ENCODE measurements at regions not wholly inside any gene's neighbourhood (a gene's known extent, or its start where the extent isn't known, plus 50 kb on each side); places are given as distances from the start of the nearest gene placed in this dataset.

GRCh38 chr18:2212598-2213205 lies 358.6 kb downstream of the METTL4 start:
- H3K4me3 ChIP-seq (ENCODE audit: low read depth in 1 of 3, low read length in 3 of 3), result no peak overlapping the region
- no peak for TF ChIP-seq RXRA (IDR thresholded peaks at IDR 0.05)
- TF ChIP-seq ATF3 (IDR thresholded peaks at IDR 0.05), result no peak
- no peak for TF ChIP-seq RAD21 (IDR thresholded peaks at IDR 0.05)
- TF ChIP-seq NR2F2 (IDR thresholded peaks at IDR 0.05), result no peak
- TF ChIP-seq FOXA2 (IDR thresholded peaks at IDR 0.05), result no peak
- TF ChIP-seq YY1 (IDR thresholded peaks at IDR 0.05), result no peak
- no peak for TF ChIP-seq REST (IDR thresholded peaks at IDR 0.05)
- TF ChIP-seq JUND (IDR thresholded peaks at IDR 0.05), result no peak
- TF ChIP-seq SP1 (IDR thresholded peaks at IDR 0.05), result no peak
- H3K9ac ChIP-seq (ENCODE audit: low read depth in 1 of 2, low read length in 2 of 2), result no peak overlapping the region
- H3K4me1 ChIP-seq (ENCODE audit: control insufficient read depth in 4 of 4, insufficient read depth in 4 of 4, low read length in 3 of 4), result no peaks in the 10 kb centered on the region
- H3K27ac ChIP-seq (ENCODE audit: low read depth in 1 of 2, low read length in 2 of 2), result no peak overlapping the region
- 94% methylated on average over 1 of the region's 1 CpG for WGBS
- H3K36me3 ChIP-seq (ENCODE audit: control insufficient read depth in 4 of 4, insufficient read depth in 3 of 4, low read depth in 1 of 4, low read length in 3 of 4), result no peaks in the 10 kb centered on the region
- H3K9me3 ChIP-seq (ENCODE audit: control insufficient read depth in 4 of 4, low read length in 3 of 4), result peaks cover 0 to 2% (median 0%) of the 10 kb centered on the region in 4 donors
- no peak for DNase-seq (ENCODE audit: low spot score)
- no peaks in the 10 kb centered on the region for H3K27me3 ChIP-seq (ENCODE audit: control insufficient read depth in 4 of 4, insufficient read depth in 4 of 4, low read length in 3 of 4)

- Histone ChIP-seq H3K27ac (ENCODE audit: low read depth in 1 of 2, low read length in 2 of 2) (no peak overlapping the region), H3K9ac (ENCODE audit: low read depth in 1 of 2, low read length in 2 of 2) (no peak overlapping the region), H3K27me3 (ENCODE audit: control insufficient read depth in 4 of 4, insufficient read depth in 4 of 4, low read length in 3 of 4) (no peaks in the 10 kb centered on the region), H3K36me3 (ENCODE audit: control insufficient read depth in 4 of 4, insufficient read depth in 3 of 4, low read depth in 1 of 4, low read length in 3 of 4) (no peaks in the 10 kb centered on the region), H3K4me3 (ENCODE audit: low read depth in 1 of 3, low read length in 3 of 3) (no peak overlapping the region), H3K9me3 (ENCODE audit: control insufficient read depth in 4 of 4, low read length in 3 of 4) (peaks cover 0 to 2% (median 0%) of the 10 kb centered on the region in 4 donors), H3K4me1 (ENCODE audit: control insufficient read depth in 4 of 4, insufficient read depth in 4 of 4, low read length in 3 of 4) (no peaks in the 10 kb centered on the region)
- 93% methylated on average over 2 of the region's 2 CpGs for WGBS
- no peak for TF ChIP-seq TAF1 (conservative IDR thresholded peaks at IDR 0.05)
- TF ChIP-seq ZBTB33 (IDR thresholded peaks at IDR 0.05), result no peak
- TF ChIP-seq HNF4A (conservative IDR thresholded peaks at IDR 0.05), result no peak
- no peak for TF ChIP-seq GABPA (IDR thresholded peaks at IDR 0.05 in 1 of 2, conservative IDR thresholded peaks at IDR 0.05 in 1 of 2)
- no peak for TF ChIP-seq REST (IDR thresholded peaks at IDR 0.05)
- TF ChIP-seq EGR1 (IDR thresholded peaks at IDR 0.05; ENCODE audit: low read depth in 2 of 2), result no peak
- TF ChIP-seq FOXA1 (IDR thresholded peaks at IDR 0.05), result no peak
- TF ChIP-seq MAX (IDR thresholded peaks at IDR 0.05), result no peak
- no peak for TF ChIP-seq YY1 (IDR thresholded peaks at IDR 0.05)
- TF ChIP-seq CTCF (IDR thresholded peaks at IDR 0.05; ENCODE audit: low read depth, low read length, missing input control), result no peak
- no peak for TF ChIP-seq RXRA (IDR thresholded peaks at IDR 0.05)
- no peak for TF ChIP-seq NR2F2 (IDR thresholded peaks at IDR 0.05)
- TF ChIP-seq SP1 (IDR thresholded peaks at IDR 0.05), result no peak
- TF ChIP-seq ATF3 (IDR thresholded peaks at IDR 0.05), result no peak
- no peak for TF ChIP-seq RAD21 (IDR thresholded peaks at IDR 0.05)
- DNase-seq (ENCODE audit: low spot score), result no peak
Measured at GRCh38 chr18:2213905-2214304, 357.4 kb downstream of the METTL4 start.
